CD4-positive, alpha-beta T cell treated with Interferon gamma for 1 hour (primary cell): ENCODE measurements at regions not wholly inside any gene's neighbourhood (a gene's known extent, or its start where the extent isn't known, plus 50 kb on each side); places are given as distances from the start of the nearest gene placed in this dataset.
"Not testable (repeated sequence)": the region's sequence is repeated elsewhere in the genome, so short reads cannot be mapped to it uniquely, and the experiment has no call there.

Source experiments
- DNase-seq: peaks from one replicate; pipeline ENCODE4 v3.0.0-alpha.2; 2020

DNA sequence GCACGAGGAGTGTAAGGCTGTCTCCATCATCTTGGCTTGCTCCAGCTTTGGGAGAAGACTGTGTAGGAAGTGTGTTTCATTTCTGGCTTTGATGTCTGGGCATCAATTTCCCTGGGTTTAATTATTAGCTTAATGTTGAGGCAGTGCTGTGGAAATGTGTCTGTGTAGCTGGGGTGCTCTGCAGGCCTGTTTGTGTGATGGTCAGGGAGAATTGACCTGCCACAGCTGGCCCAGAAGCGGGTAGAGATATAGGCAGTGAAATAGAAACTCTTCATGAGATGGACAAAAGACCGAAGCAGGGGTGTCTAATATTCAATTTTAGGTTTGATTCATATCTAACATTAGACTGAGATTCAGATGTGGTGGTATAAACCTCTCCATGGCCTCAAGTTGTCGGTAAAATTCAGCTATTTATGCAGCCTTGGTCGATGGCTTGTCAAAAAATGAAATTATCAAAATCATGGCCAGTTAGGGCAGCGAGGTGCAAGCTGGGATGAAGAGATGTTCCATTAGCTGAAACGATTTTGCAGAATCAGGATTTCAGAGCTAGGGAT, 95.3 kb upstream of the SNX9 start:
- DNase-seq = no peak

DNA sequence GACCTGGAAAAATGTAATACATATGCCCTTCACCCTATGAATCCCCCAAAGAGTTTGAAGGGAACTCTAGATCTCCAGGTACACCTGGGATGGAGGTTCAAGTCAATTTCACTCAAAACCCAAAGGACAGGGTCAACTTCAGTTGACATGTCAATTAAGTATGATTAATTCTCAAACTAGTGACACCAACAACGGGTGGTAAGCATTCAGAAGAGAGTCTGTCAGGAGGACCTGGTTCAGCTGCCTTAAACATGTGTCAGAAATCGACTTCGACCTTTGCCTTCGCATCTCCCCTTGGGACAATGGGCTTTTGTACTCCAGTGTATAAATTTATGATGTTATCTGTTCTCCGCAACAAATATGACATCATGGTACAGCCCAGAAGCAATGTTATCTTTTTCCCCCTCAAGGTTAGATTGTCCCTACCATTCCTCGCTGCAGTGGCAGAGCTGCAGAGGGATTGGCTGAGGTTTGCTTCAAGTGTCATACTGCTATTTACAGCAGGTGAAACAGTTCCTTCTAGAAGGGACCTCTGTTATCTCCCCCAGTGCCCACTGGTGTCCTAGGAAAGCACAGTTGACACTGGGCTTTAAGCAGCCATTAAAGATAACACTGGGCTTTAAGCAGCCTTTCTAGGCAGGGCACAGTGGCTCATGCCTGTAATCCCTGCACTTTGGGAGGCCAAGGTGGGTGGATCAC, 94.7 kb upstream of the SNX9 start:
- no peak for DNase-seq

DNA sequence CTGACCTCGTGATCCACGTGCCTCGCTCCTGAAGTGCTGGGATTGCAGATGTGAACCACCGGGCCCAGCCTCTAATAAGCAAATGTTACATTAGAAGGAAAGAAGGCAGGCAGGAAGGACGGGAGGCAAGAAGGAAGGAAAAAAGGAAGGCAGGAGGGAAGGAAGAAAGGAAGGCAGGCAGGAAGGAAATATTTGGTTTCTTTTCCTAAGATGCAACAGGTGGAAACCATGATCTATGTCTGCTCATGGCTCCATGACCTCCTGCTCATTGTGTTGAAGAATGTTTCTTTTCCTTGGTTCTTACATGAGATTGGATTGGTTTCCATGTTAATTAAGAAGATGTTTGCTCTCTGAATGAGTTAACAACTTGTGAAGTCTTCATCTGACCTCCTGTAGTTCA, 91.8 kb upstream of the SNX9 start:
- no peak for DNase-seq

DNA sequence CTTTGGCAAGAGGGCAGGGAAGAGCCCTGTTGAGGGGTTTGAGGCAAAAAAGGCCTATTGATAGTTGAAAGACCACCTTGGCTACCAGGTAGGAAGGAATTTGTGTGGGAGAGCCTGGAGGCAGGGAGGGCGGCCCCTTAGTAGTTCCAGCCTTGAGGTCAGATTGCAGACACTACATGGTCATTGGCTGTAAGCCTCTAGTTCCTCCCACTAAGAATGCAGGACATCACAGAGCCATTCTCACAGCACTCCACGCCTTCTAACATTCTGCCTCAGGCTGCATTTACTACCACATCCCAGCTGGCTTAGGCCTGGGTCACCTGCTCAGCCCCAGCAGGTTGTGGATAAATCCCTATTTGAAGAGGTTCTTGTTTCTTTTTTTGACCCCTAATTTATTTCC, 91.0 kb upstream of the SNX9 start:
- no peak for DNase-seq

DNA sequence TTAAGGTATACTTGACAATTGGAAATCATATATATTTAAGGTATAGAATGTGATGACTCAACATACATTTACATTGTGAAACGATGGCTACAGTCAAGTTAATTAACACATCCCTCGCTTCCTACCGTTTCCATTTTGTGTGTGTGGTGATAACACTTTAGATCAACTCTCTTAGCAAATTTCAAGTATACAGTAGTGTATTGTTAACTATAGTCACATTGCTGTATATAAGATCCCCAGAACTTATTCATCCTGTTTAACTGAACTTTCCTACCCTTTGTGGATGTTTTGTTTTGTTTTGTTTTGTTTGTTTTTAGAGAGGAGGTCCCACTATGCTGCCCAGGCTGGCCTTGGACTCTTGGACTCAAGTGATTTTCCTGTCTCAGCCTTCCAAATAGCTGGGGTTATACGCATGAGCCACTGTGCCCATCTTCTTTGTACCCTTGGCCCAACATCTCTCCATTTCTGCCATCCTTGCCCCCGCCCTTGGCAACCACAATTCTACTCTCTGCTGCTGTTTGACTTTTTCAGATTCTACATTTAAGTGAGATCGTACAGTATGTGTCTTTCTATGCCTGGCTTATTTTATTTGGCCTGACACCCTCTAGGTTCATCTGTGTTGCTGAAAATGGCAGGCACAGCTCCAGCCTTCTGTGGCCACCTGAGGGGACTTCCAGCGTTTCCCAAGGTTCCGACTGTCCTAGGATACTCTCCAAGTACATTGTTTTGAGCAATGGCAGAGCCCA, 90.5 kb upstream of the SNX9 start:
- no peak for DNase-seq

DNA sequence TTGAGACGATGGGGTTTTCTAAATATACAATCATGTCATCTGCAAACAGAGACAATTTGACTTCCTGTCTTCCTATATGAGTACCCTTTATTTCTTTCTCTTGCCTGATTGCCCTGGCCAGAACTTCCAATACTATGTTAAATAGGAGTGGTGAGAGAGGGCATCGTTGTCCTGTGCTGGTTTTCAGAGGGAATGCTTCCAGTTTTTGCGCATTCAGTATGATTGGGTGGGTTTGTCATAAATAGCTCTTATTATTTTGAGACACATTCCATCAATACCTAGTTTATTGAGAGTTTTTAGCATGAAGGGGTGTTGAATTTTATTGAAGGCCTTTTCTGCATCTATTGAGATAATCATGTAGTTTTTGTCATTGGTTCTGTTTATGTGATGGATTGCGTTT, 86.5 kb upstream of the SNX9 start:
- DNase-seq = not testable (repeated sequence)

DNA sequence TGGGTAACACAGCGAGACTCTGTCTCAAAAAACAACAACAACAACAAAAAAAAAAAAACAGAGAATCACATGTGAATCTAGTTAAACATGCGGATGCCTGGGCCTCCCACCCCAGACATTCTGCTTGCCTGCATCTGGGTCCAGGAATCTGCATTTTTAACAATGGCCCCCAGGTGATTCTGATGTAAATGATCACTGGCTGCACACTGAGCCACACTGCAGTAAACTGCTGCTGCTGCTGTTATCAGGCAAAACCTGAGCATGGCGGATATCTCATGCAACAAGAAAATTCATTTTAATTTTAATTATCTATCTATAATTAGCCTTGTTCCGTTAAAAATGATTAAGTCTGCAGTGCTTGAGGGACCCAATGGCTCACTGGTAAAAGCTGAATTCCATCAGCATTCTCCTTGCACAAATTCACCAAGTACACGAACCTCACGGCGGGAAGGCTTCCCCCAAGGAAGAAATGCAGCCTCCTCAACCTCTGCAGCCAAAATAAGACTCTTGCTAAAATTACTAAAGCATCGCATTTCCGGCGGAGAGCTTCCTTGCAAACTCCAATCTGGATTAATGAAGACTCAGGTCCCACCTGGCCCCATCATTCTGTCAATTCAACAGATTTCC, 81.6 kb upstream of the SNX9 start:
- no peak for DNase-seq

DNA sequence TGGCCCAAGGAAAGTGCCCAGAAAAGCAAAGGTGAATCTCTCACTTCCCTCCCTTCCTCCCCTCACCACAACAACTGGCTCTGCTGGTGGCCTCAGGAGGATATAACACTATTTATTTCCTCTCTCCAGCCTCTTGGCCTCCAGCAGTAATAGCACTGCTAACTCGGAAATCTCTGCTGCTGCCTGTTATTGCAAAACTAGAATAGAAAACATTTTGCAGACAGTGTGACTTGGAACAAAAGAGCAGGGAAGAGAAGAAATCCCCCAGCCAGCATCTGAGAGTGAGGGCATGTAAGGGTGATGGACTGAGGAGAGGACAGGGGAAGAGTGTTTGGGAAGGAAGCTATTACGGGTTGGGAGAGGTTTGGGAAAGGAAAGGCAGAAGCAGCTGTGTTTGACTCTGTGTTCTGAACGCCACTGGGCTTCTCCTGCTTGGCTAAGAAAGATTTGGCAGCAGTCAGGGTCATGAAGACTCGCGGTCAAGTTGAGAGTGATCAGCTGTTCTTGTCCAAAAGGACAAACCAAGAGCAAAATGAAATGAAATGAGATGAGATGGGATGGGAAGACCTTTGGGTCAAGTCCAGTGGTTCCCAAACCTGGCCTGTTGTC, 81.0 kb upstream of the SNX9 start:
- DNase-seq = no peak

DNA sequence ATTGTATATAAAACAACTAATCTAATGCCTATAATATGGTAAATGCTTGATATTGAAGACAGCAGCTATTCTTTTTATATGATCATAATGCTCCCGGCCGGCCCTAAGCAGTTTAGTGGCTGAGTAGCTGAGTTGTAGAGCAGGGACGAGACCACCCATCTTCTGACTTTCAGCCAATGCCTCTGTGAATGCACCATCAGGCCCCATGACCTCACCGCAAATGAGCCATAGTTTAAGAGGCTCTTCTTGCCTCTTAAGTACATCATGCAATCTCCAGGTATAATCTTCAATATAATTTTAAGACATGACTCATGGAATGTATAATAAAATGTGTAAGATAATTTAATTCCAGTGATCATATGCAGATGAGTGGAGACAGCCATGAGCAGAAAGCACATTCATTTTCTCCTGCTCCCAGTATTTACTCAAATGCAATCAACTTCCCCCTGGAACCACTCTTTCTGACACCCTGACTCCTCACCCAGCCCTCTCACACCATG, 78.9 kb upstream of the SNX9 start:
- DNase-seq = no peak

DNA sequence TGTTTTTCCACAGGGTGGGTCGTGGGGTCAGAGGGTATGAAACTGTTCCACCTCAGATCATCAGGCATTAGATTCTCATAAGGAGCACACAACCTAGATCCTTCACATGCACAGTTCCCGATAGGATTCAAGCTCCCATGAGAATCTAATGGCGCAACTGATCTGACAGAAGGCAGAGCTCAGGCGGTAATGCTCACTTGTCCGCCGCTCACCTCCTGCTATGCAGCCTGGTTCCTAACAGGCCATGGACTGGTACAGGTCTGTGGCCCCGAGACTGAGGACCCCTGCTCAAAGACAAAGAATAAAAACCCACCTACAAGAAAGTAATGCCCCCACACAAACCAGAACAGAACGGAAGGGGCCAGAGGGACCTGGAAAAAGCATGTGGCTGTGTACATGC, 76.1 kb upstream of the SNX9 start:
- DNase-seq = no peak

DNA sequence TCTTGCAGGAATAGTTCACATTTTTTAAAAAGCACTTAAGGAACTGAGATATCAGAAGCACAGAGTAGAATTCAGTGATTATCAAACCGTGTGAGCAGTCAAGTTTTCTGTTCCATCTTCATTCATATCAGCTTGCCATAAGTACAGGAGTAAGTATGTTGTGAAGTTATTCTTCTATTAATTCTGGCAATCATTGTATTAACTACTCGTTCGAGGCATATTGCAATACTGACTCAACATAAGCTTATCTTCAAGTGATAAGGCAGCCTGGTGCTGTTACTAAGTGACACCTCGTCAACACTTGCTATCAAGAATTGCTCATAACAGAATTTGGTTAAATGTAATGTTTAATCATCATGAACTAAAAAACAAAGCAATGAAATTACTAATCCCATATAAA, 75.7 kb upstream of the SNX9 start:
- DNase-seq = no peak

DNA sequence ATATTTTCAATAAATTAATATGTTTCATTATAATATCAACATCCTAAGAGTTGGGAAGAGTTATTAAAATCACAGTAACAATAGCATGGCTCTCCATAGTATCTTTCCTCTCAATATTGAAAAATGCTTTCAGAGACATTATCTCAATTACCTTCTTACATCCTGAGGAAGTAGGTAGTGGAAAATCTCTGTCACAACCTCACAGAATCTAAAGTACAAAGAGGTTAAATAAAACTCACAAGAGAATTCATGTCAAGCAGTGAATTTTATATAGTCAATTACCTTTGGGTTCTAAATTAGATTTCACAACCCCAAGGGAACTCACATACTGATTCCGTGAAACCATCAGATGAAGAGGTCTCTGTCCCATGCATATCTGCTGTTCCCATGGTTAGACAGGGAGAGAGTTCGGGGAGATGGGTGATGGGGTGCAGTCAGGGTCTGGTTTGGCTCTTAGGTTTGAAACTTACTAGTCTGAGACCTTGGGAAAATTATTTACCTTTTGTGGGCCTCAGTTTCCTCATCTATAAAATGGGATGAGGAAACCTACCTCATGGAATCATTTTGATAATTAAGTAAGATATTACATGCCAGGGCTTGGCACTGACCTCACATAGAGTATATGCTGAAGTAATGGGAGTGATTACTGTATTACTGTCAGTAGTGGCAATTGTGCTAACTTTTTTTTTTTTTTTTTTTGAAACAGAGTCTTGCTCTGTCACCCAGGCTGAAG, 74.0 kb upstream of the SNX9 start:
- no peak for DNase-seq

DNA sequence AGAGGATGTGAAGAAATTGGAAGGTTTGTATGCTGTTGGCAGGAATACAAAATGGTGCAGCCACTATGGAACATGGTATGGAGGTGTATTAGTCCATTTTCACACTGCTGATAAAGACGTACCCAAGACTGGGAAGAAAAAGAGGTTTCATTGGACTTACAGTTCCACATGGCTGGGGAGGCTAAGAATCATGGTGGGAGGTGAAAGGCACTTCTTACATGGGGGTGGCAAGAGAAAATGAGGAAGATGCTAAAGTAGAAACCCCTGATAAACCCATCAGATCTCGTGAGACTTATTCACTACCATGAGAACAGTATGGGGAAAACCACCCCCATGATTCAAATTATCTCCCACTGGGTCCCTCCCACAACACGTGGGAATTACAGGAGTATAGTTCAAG, 72.1 kb upstream of the SNX9 start:
- not testable (repeated sequence) for DNase-seq

DNA sequence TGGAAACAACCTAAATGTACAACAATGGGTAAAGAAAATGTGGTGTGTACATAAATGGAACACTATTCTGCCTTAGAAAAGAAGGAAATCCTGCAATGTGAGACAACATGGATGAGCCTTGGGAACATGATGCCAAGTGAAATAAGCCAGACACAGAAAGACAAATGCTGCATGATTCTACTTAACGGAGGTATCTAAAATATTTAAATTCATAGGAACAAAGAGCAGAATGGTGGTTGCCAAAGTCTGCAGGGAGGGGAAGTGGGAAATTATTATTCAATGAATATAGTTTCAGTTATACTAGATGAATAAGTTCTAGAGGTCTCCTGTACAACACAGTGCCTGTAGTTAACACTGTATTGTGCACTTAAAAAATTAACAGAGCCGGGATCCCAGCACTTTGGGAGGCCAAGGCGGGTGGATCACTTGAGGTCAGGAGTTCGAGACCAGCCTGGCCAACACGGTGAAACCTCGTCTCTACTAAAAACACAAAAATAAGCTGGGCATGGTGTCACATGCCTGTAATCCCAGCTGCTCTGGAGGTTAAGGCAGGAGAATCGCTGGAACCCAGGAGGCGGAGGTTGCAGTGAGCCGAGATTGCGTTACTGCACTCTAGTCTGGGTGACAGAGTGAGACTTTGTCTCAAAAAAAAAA, 71.4 kb upstream of the SNX9 start:
- DNase-seq = no peak

DNA sequence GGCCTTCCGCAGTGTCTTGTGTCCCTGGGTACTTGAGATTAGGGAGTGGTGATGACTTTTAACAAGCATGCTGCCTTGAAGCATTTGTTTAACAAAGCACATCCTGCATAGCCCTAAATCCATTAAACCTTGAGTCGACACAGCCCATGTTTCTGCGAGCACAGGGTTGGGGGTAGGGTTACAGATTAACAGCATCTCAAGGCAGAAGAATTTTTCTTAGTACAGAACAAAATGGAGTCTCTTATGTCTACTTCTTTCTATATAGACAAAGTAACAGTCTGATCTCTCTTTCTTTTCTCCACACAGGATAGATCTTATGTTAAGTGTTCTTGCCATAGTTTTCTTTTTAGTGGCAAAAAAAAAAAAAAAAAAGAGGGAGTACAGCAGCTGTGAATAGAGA, 70.2 kb upstream of the SNX9 start:
- DNase-seq = not testable (repeated sequence)

DNA sequence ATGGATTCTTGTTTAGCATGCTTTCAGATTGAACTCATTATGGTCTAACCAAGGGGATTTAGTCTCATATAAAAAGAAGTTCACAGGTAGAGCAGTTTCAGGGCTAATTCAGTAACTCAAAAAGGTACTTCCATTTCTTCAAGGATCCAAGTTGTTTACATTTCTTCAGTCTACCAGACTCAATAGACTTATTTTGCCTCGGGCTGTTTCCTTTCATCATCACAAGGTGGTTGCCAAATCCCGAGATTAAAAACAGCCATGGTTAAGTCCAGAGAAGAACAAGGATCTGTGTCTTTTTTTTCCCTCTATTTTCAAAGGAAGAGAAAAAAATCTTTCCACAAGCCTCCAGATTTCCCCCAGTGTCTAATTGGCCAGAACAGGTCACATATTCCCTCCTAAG, 69.8 kb upstream of the SNX9 start:
- no peak for DNase-seq

DNA sequence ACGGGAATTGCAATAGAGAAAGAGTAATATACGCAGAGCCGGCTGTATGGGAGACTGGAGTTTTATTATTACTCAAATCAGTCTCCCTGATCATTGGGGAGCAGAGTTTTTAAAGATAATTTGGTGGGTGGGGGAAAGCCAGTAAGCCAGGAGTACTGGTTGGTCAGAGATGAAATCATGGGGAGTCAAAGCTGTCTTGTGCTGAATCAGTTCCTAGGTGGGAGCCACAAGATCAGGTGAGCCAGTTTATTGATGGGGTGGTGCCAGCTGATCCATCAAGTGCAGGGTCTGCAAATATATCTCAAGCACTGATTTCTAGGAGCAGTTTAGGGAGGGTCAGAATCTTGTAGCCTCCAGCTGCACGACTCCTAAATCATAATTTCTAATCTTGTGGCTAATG, 69.2 kb upstream of the SNX9 start:
- DNase-seq = not testable (repeated sequence)

DNA sequence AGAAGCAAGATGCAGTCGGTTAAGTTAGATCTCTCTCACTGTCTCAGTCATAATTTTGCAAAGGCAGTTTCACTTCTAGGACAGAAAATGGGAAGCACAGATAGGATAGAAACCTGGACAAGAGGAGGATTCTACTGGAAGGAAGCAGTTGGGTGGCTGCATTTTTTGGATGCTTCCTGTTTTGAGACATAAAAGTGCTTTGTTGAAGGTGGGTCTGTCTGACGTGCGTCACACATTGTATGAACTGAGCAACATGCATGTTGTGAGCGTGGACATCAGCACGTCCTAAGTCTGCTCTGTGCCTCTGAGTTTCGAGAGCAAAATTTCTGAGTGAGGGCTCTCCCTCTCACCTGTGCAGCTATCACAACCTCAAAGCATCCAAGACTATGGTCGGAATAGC, 68.7 kb upstream of the SNX9 start:
- no peak for DNase-seq

DNA sequence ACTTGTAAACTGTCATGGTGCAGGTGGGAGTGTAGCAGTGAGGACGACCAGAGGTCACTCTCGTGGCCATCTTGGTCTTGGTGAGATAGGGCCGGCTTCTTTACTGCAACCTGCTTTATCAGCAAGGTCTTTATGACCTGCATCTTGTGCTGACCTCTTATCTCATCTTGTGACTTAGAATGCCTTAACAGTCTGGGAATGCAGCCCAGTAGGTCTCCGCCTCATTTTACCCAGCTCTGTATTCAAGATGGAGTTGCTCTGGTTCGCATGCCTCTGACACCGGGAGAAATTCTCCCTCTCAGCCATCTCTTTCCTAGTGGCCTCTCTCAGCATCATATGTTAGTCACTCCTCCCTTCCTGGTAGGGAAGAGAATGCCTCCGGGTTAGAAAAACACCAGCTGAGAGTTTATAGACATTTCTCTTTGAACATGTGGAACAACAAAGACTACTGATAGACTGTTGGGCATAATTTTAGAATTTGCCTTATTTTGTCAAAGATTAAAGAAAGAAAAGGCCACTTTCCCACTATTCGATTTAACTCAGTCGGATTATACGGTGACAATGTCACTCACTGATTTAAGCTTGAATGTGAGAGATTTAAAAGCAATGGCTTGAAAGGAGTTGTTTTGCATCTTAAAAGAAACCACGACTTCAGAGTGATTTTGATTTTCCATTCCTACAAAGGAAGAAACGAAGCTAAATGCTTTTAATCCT, 67.9 kb upstream of the SNX9 start:
- DNase-seq = no peak

DNA sequence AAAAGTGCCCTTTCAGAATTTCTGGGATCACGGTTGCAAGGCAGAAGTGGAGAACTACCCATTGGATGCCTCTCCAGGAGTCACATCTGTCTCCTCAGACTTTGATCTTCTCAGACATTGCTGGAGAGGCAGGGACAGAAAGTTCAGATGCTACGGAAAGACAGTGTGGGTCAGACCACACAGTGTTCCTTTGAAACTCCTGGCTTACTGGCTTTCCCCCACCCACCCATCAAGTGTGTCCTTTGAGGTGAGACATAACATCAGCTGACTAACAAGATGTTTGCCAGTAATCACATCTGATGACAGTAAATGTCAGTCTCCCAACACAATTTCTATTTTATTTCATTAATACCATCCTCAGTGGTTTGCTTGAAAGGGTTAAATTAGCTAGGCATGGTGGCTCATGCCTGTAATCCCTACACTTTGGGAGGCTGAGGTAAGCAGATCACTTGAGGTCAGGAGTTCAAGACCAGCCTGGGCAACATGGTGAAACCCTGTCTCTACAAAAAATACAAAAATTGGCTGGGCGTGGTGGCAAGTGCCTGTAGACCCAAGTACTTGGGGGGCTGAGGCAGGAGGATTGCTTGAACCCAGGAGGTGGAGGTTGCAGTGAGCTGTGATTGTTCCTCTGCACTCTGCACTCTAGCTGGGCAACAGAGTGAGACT, 67.2 kb upstream of the SNX9 start:
- DNase-seq = peak; percentile 33
